IMR-90 (cell line): ENCODE measurements at regions not wholly inside any gene's neighbourhood (a gene's known extent, or its start where the extent isn't known, plus 50 kb on each side); places are given as distances from the start of the nearest gene placed in this dataset.

Experiments used
- ATAC-seq: fragments of 200-7000 bp; cut with Tn5 transposase; 2 replicates; pipeline ENCODE4 v1.9.1; 2020; ENCODE audit warnings: low read depth, mild to moderate bottlenecking, moderate library complexity
- BruUV-seq: library from RNA; stranded (reverse); fragments of 400-500 nt; replicated peaks from 2 replicates; lab custom pipeline; 2021; lab: Mats Ljungman, UMichigan
- CTCF ChIA-PET: fragments of 300-600 bp; formaldehyde crosslinking; extraction: SDS; loops from one replicate; lab custom pipeline; 2021; ENCODE audit warnings: antibody characterized with exemption; lab: Yijun Ruan, JAX
- POLR2A ChIA-PET: fragments of 300-600 bp; sonication (Branson Sonifier 250); formaldehyde crosslinking; loops from one replicate; lab custom pipeline; 2022; ENCODE audit warnings: antibody characterized with exemption; ENCODE audit not compliant: unreplicated experiment; lab: Charles Lee
- DNase-seq: peaks from one replicate; pipeline ENCODE4 v3.0.0; 2013
- H2AFZ ChIP-seq: replicated peaks from 2 replicates; pipeline ENCODE3; 2013; ENCODE audit warnings: low read length, mild to moderate bottlenecking; ENCODE audit not compliant: poor library complexity
- H2AK5ac ChIP-seq: 2 replicates; pipeline ENCODE4 v1.6.1; 2013; ENCODE audit warnings: low read depth, low read length, inconsistent platforms
- H2AK9ac ChIP-seq: replicated peaks from 2 replicates; pipeline ENCODE3; 2013; ENCODE audit warnings: mild to moderate bottlenecking, low read depth, low read length, moderate library complexity; ENCODE audit not compliant: poor library complexity
- H2BK120ac ChIP-seq: 2 replicates; pipeline ENCODE4 v1.6.1; 2013; ENCODE audit warnings: low read depth, low read length, inconsistent platforms
- H2BK15ac ChIP-seq: 3 replicates; pipeline ENCODE4 v1.6.1; 2013; ENCODE audit warnings: low read depth, low read length, inconsistent platforms
- H2BK20ac ChIP-seq: 2 replicates; pipeline ENCODE4 v1.6.1; 2013; ENCODE audit warnings: low read depth, mild to moderate bottlenecking, inconsistent platforms, low read length, moderate library complexity
- H2BK5ac ChIP-seq: 2 replicates; pipeline ENCODE4 v1.6.1; 2013; ENCODE audit warnings: mild to moderate bottlenecking, low read depth, low read length, inconsistent platforms; ENCODE audit not compliant: poor library complexity, severe bottlenecking
- H3K14ac ChIP-seq: replicated peaks from 2 replicates; pipeline ENCODE4 v1.6.1; 2013; ENCODE audit warnings: low read depth, low read length, inconsistent platforms
- H3K18ac ChIP-seq: 2 replicates; pipeline ENCODE4 v1.6.1; 2013; ENCODE audit warnings: low read depth, low read length, control low read depth
- H3K23ac ChIP-seq: 2 replicates; pipeline ENCODE4 v1.6.1; 2013; ENCODE audit warnings: low read depth, low read length, inconsistent platforms
- H3K27ac ChIP-seq: 2 replicates; pipeline ENCODE4 v1.5.1; 2013; ENCODE audit warnings: mild to moderate bottlenecking, control low read depth, low read length; ENCODE audit not compliant: insufficient read depth
- H3K27me3 ChIP-seq: 2 replicates; pipeline ENCODE4 v1.6.1; 2013; ENCODE audit warnings: low read length; ENCODE audit not compliant: control insufficient read depth, insufficient read depth
- H3K36me3 ChIP-seq: 2 replicates; pipeline ENCODE4 v1.6.1; 2013; ENCODE audit warnings: low read length, mixed read lengths; ENCODE audit not compliant: control insufficient read depth, insufficient read depth
- H3K4ac ChIP-seq: 2 replicates; pipeline ENCODE4 v1.6.1; 2013; ENCODE audit warnings: low read depth, low read length, inconsistent platforms
- H3K4me1 ChIP-seq: 2 replicates; pipeline ENCODE4 v1.6.1; 2013; ENCODE audit warnings: low read length, mixed read lengths; ENCODE audit not compliant: control insufficient read depth, insufficient read depth
- H3K4me2 ChIP-seq: 2 replicates; pipeline ENCODE4 v1.6.1; 2013; ENCODE audit warnings: low read depth, mild to moderate bottlenecking, control low read depth, low read length, moderate library complexity
- H3K4me3 ChIP-seq: 2 replicates; pipeline ENCODE4 v1.5.1; 2013; ENCODE audit warnings: low read depth, mild to moderate bottlenecking, control low read depth, low read length, moderate library complexity; ENCODE audit not compliant: insufficient read depth
- H3K56ac ChIP-seq: 2 replicates; pipeline ENCODE4 v1.6.1; 2013; ENCODE audit warnings: low read length, inconsistent platforms; ENCODE audit not compliant: insufficient read depth; ENCODE audit errors: extremely low read depth
- H3K79me1 ChIP-seq, 2 experiments: 2 replicates each; pipeline ENCODE4 v1.6.1; 2013; ENCODE audit warnings: low read length in 2 of 2, inconsistent platforms in 1 of 2, low read depth in 1 of 2
- H3K9ac ChIP-seq: 2 replicates; pipeline ENCODE4 v1.6.1; 2013; ENCODE audit warnings: low read depth, low read length, control low read depth
- H3K9me1 ChIP-seq: 2 replicates; pipeline ENCODE4 v1.6.1; 2013; ENCODE audit warnings: low read length, inconsistent platforms; ENCODE audit not compliant: insufficient read depth
- H3K9me3 ChIP-seq: 2 replicates; pipeline ENCODE4 v1.6.1; 2013; ENCODE audit warnings: low read length; ENCODE audit not compliant: control insufficient read depth, insufficient read depth
- H4K20me1 ChIP-seq: 2 replicates; pipeline ENCODE4 v1.6.1; 2013; ENCODE audit warnings: low read length, inconsistent platforms; ENCODE audit not compliant: insufficient read depth
- H4K5ac ChIP-seq: 2 replicates; pipeline ENCODE4 v1.6.1; 2013; ENCODE audit warnings: mild to moderate bottlenecking, low read depth, low read length, control low read depth
- H4K8ac ChIP-seq, 2 experiments: 2 replicates each; pipeline ENCODE4 v1.6.1; 2013; ENCODE audit warnings: low read depth in 2 of 2, low read length in 2 of 2, control low read depth in 1 of 2, inconsistent platforms in 1 of 2
- H4K91ac ChIP-seq: 2 replicates; pipeline ENCODE4 v1.6.1; 2013; ENCODE audit warnings: low read depth, low read length, inconsistent platforms; ENCODE audit not compliant: insufficient read depth
- BHLHE40 ChIP-seq: fragments of 150-350 bp; IDR thresholded peaks from 2 replicates; pipeline ENCODE4 v1.6.1; 2016; ENCODE audit warnings: mild to moderate bottlenecking, low read depth, low read length
- CEBPB ChIP-seq: IDR thresholded peaks from 2 replicates; pipeline ENCODE4 v1.6.1; 2012; ENCODE audit warnings: low read depth, low read length, improper control_type of control experiment
- CHD1 ChIP-seq: IDR thresholded peaks from 2 replicates; pipeline ENCODE4 v1.6.1; 2012; ENCODE audit warnings: low read depth, low read length, improper control_type of control experiment
- FOS ChIP-seq: fragments of 150-350 bp; IDR thresholded peaks from 2 replicates; pipeline ENCODE4 v1.6.1; 2016; ENCODE audit warnings: low read depth, low read length
- MAFK ChIP-seq: IDR thresholded peaks from 2 replicates; pipeline ENCODE4 v1.6.1; 2012; ENCODE audit warnings: low read depth, low read length, improper control_type of control experiment
- MXI1 ChIP-seq: IDR thresholded peaks from 2 replicates; pipeline ENCODE4 v1.6.1; 2012; ENCODE audit warnings: low read depth, mild to moderate bottlenecking, low read length, moderate library complexity, borderline replicate concordance
- NFE2L2 ChIP-seq: fragments of 150-350 bp; IDR thresholded peaks from 2 replicates; pipeline ENCODE4 v1.6.1; 2016; ENCODE audit warnings: low read depth, mild to moderate bottlenecking, low read length
- POLR2A ChIP-seq: IDR thresholded peaks from 2 replicates; pipeline ENCODE4 v1.6.1; 2012; ENCODE audit warnings: mild to moderate bottlenecking, low read depth, low read length
- RAD21 ChIP-seq: IDR thresholded peaks from 2 replicates; pipeline ENCODE4 v1.6.1; 2012; ENCODE audit warnings: low read length, improper control_type of control experiment
- RCOR1 ChIP-seq: IDR thresholded peaks from 2 replicates; pipeline ENCODE4 v1.6.1; 2012; ENCODE audit warnings: mild to moderate bottlenecking, low read length, improper control_type of control experiment; ENCODE audit not compliant: insufficient replicate concordance
- RFX5 ChIP-seq: IDR thresholded peaks from 2 replicates; pipeline ENCODE4 v1.8.0; 2012; ENCODE audit warnings: low read depth, mild to moderate bottlenecking, low read length, moderate library complexity
- WGBS, 2 experiments: methylation state at CpG; one replicate each; pipeline versions ENCODE4 v1.1.5 to v1.1.7; 2013; ENCODE audit warnings: missing lambda C conversion rate in 2 of 2; ENCODE audit not compliant: insufficient read length in 1 of 2; ENCODE audit errors: extremely low coverage in 2 of 2; 5-methylcytosine and 5-hydroxymethylcytosine counted together
- dilution Hi-C: fragments of 300-500 bp; cut with HindIII; formaldehyde crosslinking; loops from one replicate; pipeline ENCODE4 v1.14.3; 2018; ENCODE audit warnings: low sequenced_read_pairs; ENCODE audit not compliant: unreplicated experiment
- in situ Hi-C: fragments of 300-500 bp; cut with MboI; formaldehyde crosslinking; loops from 3 replicates; pipeline ENCODE4 v1.14.3; 2019; ENCODE audit warnings: low sequenced_read_pairs, inconsistent platforms, mixed read lengths
- intact Hi-C: fragments of 100-400 bp; cut with micrococcal nuclease; formaldehyde crosslinking; loops from 2 replicates; pipeline ENCODE4 v1.10.0; 2022
- TF ChIP-seq, protein P1 (sequence below): fragments of 150-350 bp; IDR thresholded peaks from 2 replicates; pipeline ENCODE4 v1.6.1; 2016; ENCODE audit warnings: low read depth, mild to moderate bottlenecking, low read length, moderate library complexity, borderline replicate concordance
- TF ChIP-seq, protein P2 (sequence below): conservative IDR thresholded peaks from 2 replicates; pipeline ENCODE4 v1.5.1; 2012; ENCODE audit warnings: mild to moderate bottlenecking, low read depth, low read length, improper control_type of control experiment

DNA sequence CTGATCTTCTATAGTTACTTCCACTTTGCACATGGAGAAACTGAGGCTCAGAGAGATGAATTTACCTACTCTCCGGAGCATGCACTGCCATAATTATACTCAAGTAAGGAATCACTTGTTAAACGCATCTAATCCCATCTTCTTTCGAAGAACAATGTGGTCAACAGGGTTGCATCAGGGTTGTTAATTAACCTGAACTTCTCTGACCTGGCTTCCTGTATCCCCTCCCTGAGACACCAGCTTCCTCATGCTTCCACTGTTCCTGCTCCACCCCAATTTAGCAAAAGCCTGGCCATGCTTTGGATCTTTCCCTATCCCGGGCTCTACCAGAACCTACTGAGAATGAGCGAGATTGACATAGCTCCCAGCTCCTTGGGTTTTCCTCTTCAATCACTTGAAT lies 136.7 kb downstream of the SMIM20 start:
- Histone ChIP-seq H3K18ac (no peak overlapping the region), H2AFZ (no peak overlapping the region), H2AK5ac (no peak overlapping the region), H2BK15ac (no peak overlapping the region), H2BK120ac (peak overlapping the region; percentile 97; the same call in 1 of the 2 replicates), H3K27ac (no peak overlapping the region), H4K5ac (no peak overlapping the region), H3K4ac (no peak overlapping the region), H3K79me1 (no peaks in the 10 kb centered on the region), H3K4me3 (no peak overlapping the region), H3K36me3 (no peaks in the 10 kb centered on the region), H3K14ac (no peak overlapping the region), H3K27me3 (no peaks in the 10 kb centered on the region), H3K4me1 (peaks cover 19% of the 10 kb centered on the region), H3K9me1 (peaks cover 17% of the 10 kb centered on the region), H2AK9ac (no peak overlapping the region), H3K9ac (no peak overlapping the region), H2BK5ac (no peak overlapping the region), H4K8ac (no peak overlapping the region), H3K9me3 (no peaks in the 10 kb centered on the region), H3K56ac (no peak overlapping the region), H4K91ac (no peak overlapping the region), H3K4me2 (no peak overlapping the region), H3K23ac (no peak overlapping the region), H4K20me1 (no peaks in the 10 kb centered on the region), H2BK20ac (no peak overlapping the region)
- CTCF ChIA-PET, result no interaction called here
- TF ChIP-seq POLR2A (no peak), MXI1 (no peak), FOS (no peak), RFX5 (no peak), NFE2L2 (no peak), CEBPB (no peak), RAD21 (no peak), MAFK (no peak), CHD1 (no peak), BHLHE40 (no peak), RCOR1 (no peak)
- TF ChIP-seq, protein P1, sequence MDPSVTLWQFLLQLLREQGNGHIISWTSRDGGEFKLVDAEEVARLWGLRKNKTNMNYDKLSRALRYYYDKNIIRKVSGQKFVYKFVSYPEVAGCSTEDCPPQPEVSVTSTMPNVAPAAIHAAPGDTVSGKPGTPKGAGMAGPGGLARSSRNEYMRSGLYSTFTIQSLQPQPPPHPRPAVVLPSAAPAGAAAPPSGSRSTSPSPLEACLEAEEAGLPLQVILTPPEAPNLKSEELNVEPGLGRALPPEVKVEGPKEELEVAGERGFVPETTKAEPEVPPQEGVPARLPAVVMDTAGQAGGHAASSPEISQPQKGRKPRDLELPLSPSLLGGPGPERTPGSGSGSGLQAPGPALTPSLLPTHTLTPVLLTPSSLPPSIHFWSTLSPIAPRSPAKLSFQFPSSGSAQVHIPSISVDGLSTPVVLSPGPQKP, result no peak
- TF ChIP-seq, protein P2, sequence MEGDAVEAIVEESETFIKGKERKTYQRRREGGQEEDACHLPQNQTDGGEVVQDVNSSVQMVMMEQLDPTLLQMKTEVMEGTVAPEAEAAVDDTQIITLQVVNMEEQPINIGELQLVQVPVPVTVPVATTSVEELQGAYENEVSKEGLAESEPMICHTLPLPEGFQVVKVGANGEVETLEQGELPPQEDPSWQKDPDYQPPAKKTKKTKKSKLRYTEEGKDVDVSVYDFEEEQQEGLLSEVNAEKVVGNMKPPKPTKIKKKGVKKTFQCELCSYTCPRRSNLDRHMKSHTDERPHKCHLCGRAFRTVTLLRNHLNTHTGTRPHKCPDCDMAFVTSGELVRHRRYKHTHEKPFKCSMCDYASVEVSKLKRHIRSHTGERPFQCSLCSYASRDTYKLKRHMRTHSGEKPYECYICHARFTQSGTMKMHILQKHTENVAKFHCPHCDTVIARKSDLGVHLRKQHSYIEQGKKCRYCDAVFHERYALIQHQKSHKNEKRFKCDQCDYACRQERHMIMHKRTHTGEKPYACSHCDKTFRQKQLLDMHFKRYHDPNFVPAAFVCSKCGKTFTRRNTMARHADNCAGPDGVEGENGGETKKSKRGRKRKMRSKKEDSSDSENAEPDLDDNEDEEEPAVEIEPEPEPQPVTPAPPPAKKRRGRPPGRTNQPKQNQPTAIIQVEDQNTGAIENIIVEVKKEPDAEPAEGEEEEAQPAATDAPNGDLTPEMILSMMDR, result no peak
- intact Hi-C loops (no loop called here), in situ Hi-C loops (no loop called here), dilution Hi-C loops (no loop called here)
- WGBS, 2 experiments, result 95% methylated on average over 2 of the region's 5 CpGs; no CpG with 5 or more reads in 1 of the 2 experiments
- no TSS peak for BruUV-seq
- POLR2A ChIA-PET, result no interaction called here
- ATAC-seq, result no peak
- no peak for DNase-seq
